ENCODE measurements at regions not wholly inside any gene's neighbourhood (a gene's known extent, or its start where the extent isn't known, plus 50 kb on each side); places are given as distances from the start of the nearest gene placed in this dataset.

- DNase-seq = no peak
Measured at GRCh38 chr9:28234133-28234893, 661.0 kb upstream of the C9orf72 start.

GRCh38 chr9:28234894-28235277 lies 661.6 kb upstream of the C9orf72 start:
- no peak for DNase-seq

GRCh38 chr9:28249424-28249823 lies 676.1 kb upstream of the C9orf72 start:
- DNase-seq = no peak

GRCh38 chr9:28255174-28255573 lies 681.9 kb upstream of the C9orf72 start:
- DNase-seq = no peak

- DNase-seq = no peak
Measured at GRCh38 chr9:28260330-28260729, 687.0 kb upstream of the C9orf72 start.

GRCh38 chr9:28264368-28264767 lies 691.1 kb upstream of the C9orf72 start:
- no peak for DNase-seq

- DNase-seq = no peak
Measured at GRCh38 chr9:28267351-28267750, 694.1 kb upstream of the C9orf72 start.

GRCh38 chr9:28270156-28270555 lies 696.9 kb upstream of the C9orf72 start:
- no peak for DNase-seq

- no peak for DNase-seq
Measured at GRCh38 chr9:28272127-28272526, 698.8 kb upstream of the C9orf72 start.

- DNase-seq = no peak
Measured at GRCh38 chr9:28287455-28287854, 714.2 kb upstream of the C9orf72 start.

GRCh38 chr9:28289746-28290145 lies 716.5 kb upstream of the C9orf72 start:
- DNase-seq = no peak

- DNase-seq = no peak
Measured at GRCh38 chr9:28293369-28294090, 720.2 kb upstream of the C9orf72 start.

GRCh38 chr9:28301281-28301680 lies 728.0 kb upstream of the C9orf72 start:
- DNase-seq = no peak

GRCh38 chr9:28317745-28318144 lies 744.5 kb upstream of the C9orf72 start:
- DNase-seq = no peak

GRCh38 chr9:28318515-28318914 lies 745.2 kb upstream of the C9orf72 start:
- DNase-seq = no peak

- DNase-seq = no peak
Measured at GRCh38 chr9:28319981-28320380, 746.7 kb upstream of the C9orf72 start.

GRCh38 chr9:28320616-28321015 lies 747.3 kb upstream of the C9orf72 start:
- DNase-seq = no peak

- DNase-seq = no peak
Measured at GRCh38 chr9:28329323-28329722, 756.0 kb upstream of the C9orf72 start.

GRCh38 chr9:28332648-28333047 lies 759.4 kb upstream of the C9orf72 start:
- DNase-seq = no peak

GRCh38 chr9:28341913-28342312 lies 768.6 kb upstream of the C9orf72 start:
- no peak for DNase-seq

- no peak for DNase-seq
Measured at GRCh38 chr9:28342815-28343338, 769.6 kb upstream of the C9orf72 start.

- no peak for DNase-seq
Measured at GRCh38 chr9:28363151-28363562, 789.9 kb upstream of the C9orf72 start.

- no peak for DNase-seq
Measured at GRCh38 chr9:28365020-28365640, 791.8 kb upstream of the C9orf72 start.

- DNase-seq = no peak
Measured at GRCh38 chr9:28365728-28366127, 792.4 kb upstream of the C9orf72 start.

Measured in CD4-positive, alpha-beta T cell treated with Interleukin-17A for 1 hour (primary cell).